SK-N-SH (cell line): ENCODE measurements at regions not wholly inside any gene's neighbourhood (a gene's known extent, or its start where the extent isn't known, plus 50 kb on each side); places are given as distances from the start of the nearest gene placed in this dataset.

Source experiments
- CTCF ChIA-PET: fragments of 300-600, 350-600 bp; formaldehyde crosslinking; extraction: SDS; loops from one replicate; lab custom pipeline; 2021; lab: Yijun Ruan, JAX
- POLR2A ChIA-PET: fragments of 350-600 bp; sonication (Branson Sonifier 250); formaldehyde crosslinking; extraction: SDS; loops from one replicate; lab custom pipeline; 2020; ENCODE audit warnings: antibody characterized with exemption, inconsistent platforms; lab: Yijun Ruan, JAX
- DNase-seq: peaks from one replicate; pipeline ENCODE4 v3.0.0; 2012
- H2AFZ ChIP-seq: fragments of 200-600 bp; sonication (generic); 2 replicates; pipeline ENCODE4 v1.8.1; 2016; ENCODE audit warnings: antibody characterized with exemption, mild to moderate bottlenecking, low read depth
- H3F3A ChIP-seq: fragments of 200-600 bp; sonication (generic); replicated peaks from 2 replicates; pipeline ENCODE3; 2016; ENCODE audit warnings: antibody characterized with exemption, mild to moderate bottlenecking; ENCODE audit not compliant: insufficient read depth
- H3K27ac ChIP-seq, 2 experiments: fragments of 200-500 bp in 1 of 2; fragments of 200-600 bp in 1 of 2; sonication (Bioruptor generic) in 1 of 2; sonication (generic), shearing (Covaris generic) in 1 of 2; 2 replicates each; pipeline versions ENCODE4 v1.5.1 to v1.6.1; 2014 to 2016; ENCODE audit warnings: low read depth in 2 of 2, inconsistent platforms in 1 of 2, low read length in 1 of 2, mild to moderate bottlenecking in 1 of 2, mixed read lengths in 1 of 2
- H3K27me3 ChIP-seq: fragments of 200-600 bp; sonication (generic), shearing (Covaris generic); 2 replicates; pipeline ENCODE4 v1.6.1; 2016; ENCODE audit warnings: mixed run types; ENCODE audit not compliant: insufficient read depth
- H3K36me3 ChIP-seq, 2 experiments: fragments of 200-500 bp in 1 of 2; fragments of 200-600 bp in 1 of 2; sonication (Bioruptor generic) in 1 of 2; sonication (generic) in 1 of 2; replicated peaks in 1 of 2; 2 replicates each; pipeline versions ENCODE3 to v1.5.1; 2014 to 2016; ENCODE audit warnings: low read length in 1 of 2, mild to moderate bottlenecking in 1 of 2; ENCODE audit not compliant: insufficient read depth in 2 of 2, control insufficient read depth in 1 of 2
- H3K4me1 ChIP-seq, 2 experiments: fragments of 200-500 bp in 1 of 2; fragments of 200-600 bp in 1 of 2; sonication (Bioruptor generic) in 1 of 2; sonication (generic), shearing (Covaris generic) in 1 of 2; 2 replicates each; pipeline versions ENCODE4 v1.5.1 to v1.6.1; 2014 to 2016; ENCODE audit warnings: low read depth in 1 of 2, low read length in 1 of 2, mixed run types in 1 of 2; ENCODE audit not compliant: insufficient read depth in 2 of 2, control insufficient read depth in 1 of 2
- H3K4me2 ChIP-seq: fragments of 200-600 bp; sonication (generic), shearing (Covaris generic); 2 replicates; pipeline ENCODE4 v1.6.1; 2017; ENCODE audit warnings: mixed run types
- H3K4me3 ChIP-seq, 2 experiments: fragments of 200-500 bp in 1 of 2; fragments of 200-600 bp in 1 of 2; sonication (Bioruptor generic) in 1 of 2; sonication (generic), shearing (Covaris generic) in 1 of 2; 2 replicates each; pipeline versions ENCODE4 v1.5.1 to v1.8.1; 2014 to 2016; ENCODE audit warnings: low read depth in 2 of 2, inconsistent platforms in 1 of 2, low read length in 1 of 2, mild to moderate bottlenecking in 1 of 2, mixed read lengths in 1 of 2, moderate library complexity in 1 of 2
- H3K79me2 ChIP-seq: fragments of 200-600 bp; sonication (generic); 2 replicates; pipeline ENCODE4 v1.8.1; 2017; ENCODE audit warnings: mild to moderate bottlenecking; ENCODE audit not compliant: insufficient read depth
- H3K9ac ChIP-seq: fragments of 200-600 bp; sonication (generic); 2 replicates; pipeline ENCODE4 v1.6.1; 2017; ENCODE audit warnings: mixed run types
- H3K9me2 ChIP-seq: fragments of 200-600 bp; sonication (generic); 2 replicates; pipeline ENCODE4 v1.6.1; 2017; ENCODE audit warnings: mixed run types
- H3K9me3 ChIP-seq: fragments of 200-600 bp; sonication (generic); 2 replicates; pipeline ENCODE4 v1.6.1; 2017; ENCODE audit warnings: mixed run types, mild to moderate bottlenecking, moderate library complexity
- H4K20me1 ChIP-seq: fragments of 200-600 bp; sonication (generic); 2 replicates; pipeline ENCODE4 v1.6.1; 2017; ENCODE audit warnings: mild to moderate bottlenecking, mixed run types; ENCODE audit not compliant: insufficient read depth
- CHD2 ChIP-seq: fragments of 150-350 bp; IDR thresholded peaks from 2 replicates; pipeline ENCODE4 v1.6.1; 2018; ENCODE audit warnings: low read length; ENCODE audit not compliant: partially characterized antibody
- CTCF ChIP-seq: fragments of 200-600 bp; sonication (generic); IDR thresholded peaks from 2 replicates; pipeline ENCODE4 v1.6.1; 2017; ENCODE audit warnings: antibody characterized with exemption, mild to moderate bottlenecking, moderate library complexity
- ELF1 ChIP-seq: IDR thresholded peaks from 2 replicates; pipeline ENCODE4 v1.4.0; 2012
- EZH2phosphoT487 ChIP-seq: fragments of 200-600 bp; sonication (generic); IDR thresholded peaks from 2 replicates; pipeline ENCODE4 v1.6.1; 2017; ENCODE audit warnings: low read depth, mixed run types, mild to moderate bottlenecking, antibody characterized with exemption, moderate library complexity, borderline replicate concordance
- FOXM1 ChIP-seq: IDR thresholded peaks from 2 replicates; pipeline ENCODE4 v1.4.0; 2012; ENCODE audit warnings: low read depth, mild to moderate bottlenecking
- GABPA ChIP-seq: IDR thresholded peaks from 2 replicates; pipeline ENCODE4 v1.4.0; 2012; ENCODE audit warnings: low read depth, mild to moderate bottlenecking
- IRF3 ChIP-seq: fragments of 150-350 bp; IDR thresholded peaks from 2 replicates; pipeline ENCODE4 v1.6.1; 2016; ENCODE audit warnings: mild to moderate bottlenecking, low read depth, low read length
- MXI1 ChIP-seq: IDR thresholded peaks from 2 replicates; pipeline ENCODE4 v1.6.1; 2012; ENCODE audit warnings: mild to moderate bottlenecking, low read depth, low read length, improper control_type of control experiment
- POLR2AphosphoS5 ChIP-seq: IDR thresholded peaks from 2 replicates; pipeline ENCODE4 v1.6.1; 2012; ENCODE audit warnings: low read depth, low read length
- RAD21 ChIP-seq: IDR thresholded peaks from 2 replicates; pipeline ENCODE4 v1.6.1; 2012; ENCODE audit warnings: mild to moderate bottlenecking, low read length
- RCOR1 ChIP-seq: fragments of 150-350 bp; IDR thresholded peaks from 2 replicates; pipeline ENCODE4 v1.6.1; 2017; ENCODE audit warnings: antibody characterized with exemption, low read length
- RXRA ChIP-seq: IDR thresholded peaks from 2 replicates; pipeline ENCODE4 v1.4.0; 2012; ENCODE audit warnings: low read depth, mild to moderate bottlenecking, borderline replicate concordance
- SIN3A ChIP-seq: IDR thresholded peaks from 2 replicates; pipeline ENCODE4 v1.6.1; 2012; ENCODE audit warnings: low read depth, mild to moderate bottlenecking, low read length, moderate library complexity, borderline replicate concordance
- SMC3 ChIP-seq: IDR thresholded peaks from 2 replicates; pipeline ENCODE4 v1.6.1; 2012; ENCODE audit warnings: low read depth, low read length, improper control_type of control experiment
- TCF12 ChIP-seq: IDR thresholded peaks from 2 replicates; pipeline ENCODE4 v1.4.0; 2012
- TEAD4 ChIP-seq: IDR thresholded peaks from 2 replicates; pipeline ENCODE4 v1.4.0; 2012; ENCODE audit warnings: mild to moderate bottlenecking, borderline replicate concordance; ENCODE audit not compliant: insufficient read depth
- YY1 ChIP-seq: IDR thresholded peaks from 2 replicates; pipeline ENCODE4 v1.4.0; 2012; ENCODE audit warnings: low read depth, mild to moderate bottlenecking
- ZBTB33 ChIP-seq: IDR thresholded peaks from 2 replicates; pipeline ENCODE4 v1.4.0; 2012; ENCODE audit warnings: low read depth, borderline replicate concordance
- WGBS: methylation state at CpG from one replicate; pipeline ENCODE4 v1.1.6; 2017; ENCODE audit warnings: low lambda C conversion rate; 5-methylcytosine and 5-hydroxymethylcytosine counted together

- Histone ChIP-seq H3K9me3 (no peaks in the 10 kb centered on the region), H3F3A (no peaks in the 10 kb centered on the region), H3K79me2 (no peaks in the 10 kb centered on the region), H2AFZ (no peak overlapping the region), H3K4me3 (no peak overlapping the region), H3K4me1 (no peaks in the 10 kb centered on the region), H3K27me3 (no peaks in the 10 kb centered on the region), H3K36me3 (no peaks in the 10 kb centered on the region), H3K9ac (no peak overlapping the region), H3K27ac (no peak overlapping the region), H3K9me2 (no peaks in the 10 kb centered on the region), H3K4me2 (no peak overlapping the region), H4K20me1 (no peaks in the 10 kb centered on the region)
- POLR2A ChIA-PET, result no interaction called here
- no peak for DNase-seq
- 8% methylated on average over 2 of the region's 2 CpGs for WGBS
- CTCF ChIA-PET, result no interaction called here
- TF ChIP-seq RAD21 (no peak), TEAD4 (no peak)
Measured at GRCh38 chr3:145864336-145864735, 296.6 kb downstream of the PLOD2 start.

GRCh38 chr3:145865399-145866018, 295.5 kb downstream of the PLOD2 start:
- POLR2A ChIA-PET, result no interaction called here
- no peak for DNase-seq
- no peaks in the 10 kb centered on the region for H3F3A ChIP-seq
- H3K79me2 ChIP-seq, result no peaks in the 10 kb centered on the region
- no peaks in the 10 kb centered on the region for H3K36me3 ChIP-seq
- H3K4me2 ChIP-seq, result no peak overlapping the region
- H3K27ac ChIP-seq, result no peak overlapping the region
- no peaks in the 10 kb centered on the region for H3K9me3 ChIP-seq
- H3K9me2 ChIP-seq, result no peaks in the 10 kb centered on the region
- no peaks in the 10 kb centered on the region for H3K27me3 ChIP-seq
- no peaks in the 10 kb centered on the region for H3K4me1 ChIP-seq
- no peak overlapping the region for H3K9ac ChIP-seq
- no peak overlapping the region for H2AFZ ChIP-seq
- 17% methylated on average over 4 of the region's 4 CpGs for WGBS
- TF ChIP-seq YY1 (no peak), RCOR1 (no peak), GABPA (no peak), EZH2phosphoT487 (no peak), SMC3 (no peak), MXI1 (no peak), FOXM1 (no peak), ELF1 (no peak), POLR2AphosphoS5 (no peak), RXRA (no peak), TCF12 (no peak), ZBTB33 (no peak), TEAD4 (no peak), SIN3A (no peak), CTCF (no peak), CHD2 (no peak), IRF3 (no peak)
- TF ChIP-seq, all 33 proteins: peak for 0
- CTCF ChIA-PET, result no interaction called here
- Histone ChIP-seq H3K4me3 (no peak overlapping the region), H4K20me1 (no peaks in the 10 kb centered on the region)
